HepG2 (cell line): ENCODE measurements at regions not wholly inside any gene's neighbourhood (a gene's known extent, or its start where the extent isn't known, plus 50 kb on each side); places are given as distances from the start of the nearest gene placed in this dataset.

Experiments used
- ATAC-seq: fragments of 200-7000 bp; cut with Tn5 transposase; 3 replicates; pipeline ENCODE4 v1.9.1; 2020; ENCODE audit warnings: mild to moderate bottlenecking, moderate library complexity
- BruUV-seq: library from RNA; stranded (reverse); fragments of 400-500 nt; replicated peaks from 2 replicates; lab custom pipeline; 2021; lab: Mats Ljungman, UMichigan
- CTCF ChIA-PET: fragments of 300-600 bp; formaldehyde crosslinking; extraction: SDS; loops from one replicate; lab custom pipeline; 2021; ENCODE audit warnings: low total read pairs, inconsistent platforms, low intra/inter-chr PET ratio; lab: Yijun Ruan, JAX
- POLR2A ChIA-PET: fragments of 350-600 bp; sonication (Branson Sonifier 250); formaldehyde crosslinking; loops from one replicate; lab custom pipeline; 2020; ENCODE audit warnings: antibody characterized with exemption, inconsistent platforms; lab: Yijun Ruan, JAX
- DNase-seq: peaks from one replicate; pipeline ENCODE4 v3.0.0-alpha.2; 2015; ENCODE audit warnings: low spot score
- FAIRE-seq: peaks from 3 replicates; lab custom pipeline; 2011; peaks lifted over from hg19 to GRCh38; lab: Jason Lieb, UNC
- H2AFZ ChIP-seq: one replicate; pipeline ENCODE4 v1.6.1; 2011; ENCODE audit warnings: low read length, inconsistent platforms
- H3K27ac ChIP-seq: fragments of 300-600 bp; 3 replicates; pipeline ENCODE4 v1.8.0; 2011; ENCODE audit warnings: mixed run types, mild to moderate bottlenecking, mixed read lengths, low read length, inconsistent platforms; ENCODE audit not compliant: insufficient read depth; ENCODE audit errors: extremely low read length
- H3K27me3 ChIP-seq, 2 experiments: fragments of 200-600 bp in 1 of 2; 2 replicates in 1 of 2; 3 replicates in 1 of 2; pipeline versions ENCODE4 v1.6.0 to v1.8.0; 2011; ENCODE audit warnings: low read length in 2 of 2, mild to moderate bottlenecking in 2 of 2, moderate library complexity in 2 of 2, inconsistent platforms in 1 of 2; ENCODE audit not compliant: insufficient read depth in 2 of 2, control insufficient read depth in 1 of 2
- H3K36me3 ChIP-seq, 2 experiments: fragments of 200-600 bp in 1 of 2; replicated peaks in 1 of 2; 2 replicates in 1 of 2; 3 replicates in 1 of 2; pipeline versions ENCODE4 v1.5.1 to v1.8.0; 2011; ENCODE audit warnings: low read length in 2 of 2, inconsistent platforms in 1 of 2; ENCODE audit not compliant: insufficient read depth in 2 of 2, control insufficient read depth in 1 of 2
- H3K4me1 ChIP-seq: 2 replicates; pipeline ENCODE4 v1.5.1; 2012; ENCODE audit warnings: low read length, inconsistent platforms; ENCODE audit not compliant: insufficient read depth
- H3K4me2 ChIP-seq: 2 replicates; pipeline ENCODE4 v1.6.0; 2011; ENCODE audit warnings: low read depth, low read length, inconsistent platforms
- H3K4me3 ChIP-seq, 3 experiments: fragments of 200-600 bp in 1 of 3; sonication (generic), shearing (Covaris generic) in 1 of 3; replicated peaks in 1 of 3; 2 replicates each; pipeline ENCODE4 v1.5.1; 2011 to 2016; ENCODE audit warnings: low read length in 3 of 3, inconsistent platforms in 2 of 3, low read depth in 2 of 3, mild to moderate bottlenecking in 2 of 3, control low read depth in 1 of 3, mixed read lengths in 1 of 3; ENCODE audit not compliant: insufficient read depth in 1 of 3
- H3K79me2 ChIP-seq: one replicate; pipeline ENCODE4 v1.6.1; 2011; ENCODE audit warnings: low read length, inconsistent platforms; ENCODE audit not compliant: insufficient read depth
- H3K9ac ChIP-seq: 2 replicates; pipeline ENCODE4 v1.6.0; 2011; ENCODE audit warnings: mild to moderate bottlenecking, low read depth, low read length, inconsistent platforms; ENCODE audit not compliant: insufficient read depth
- H3K9me3 ChIP-seq: 2 replicates; pipeline ENCODE4 v1.5.1; 2012; ENCODE audit warnings: mild to moderate bottlenecking, low read length
- H4K20me1 ChIP-seq: 2 replicates; pipeline ENCODE4 v1.6.0; 2011; ENCODE audit warnings: inconsistent platforms, mild to moderate bottlenecking, low read length, moderate library complexity; ENCODE audit not compliant: insufficient read depth
- DNMT3B ChIP-seq: conservative IDR thresholded peaks from 2 replicates; pipeline ENCODE4 v1.6.1; 2016; ENCODE audit warnings: missing biosample characterization, control low read depth
- GPBP1L1 ChIP-seq: sonication (generic); formaldehyde crosslinking; IDR thresholded peaks from 2 replicates; pipeline ENCODE4 v1.5.0; 2020; ENCODE audit warnings: mild to moderate bottlenecking, missing genetic modification reagents
- HBP1 ChIP-seq: IDR thresholded peaks from 2 replicates; pipeline ENCODE4 v1.6.1; 2016; ENCODE audit warnings: low read depth, control low read depth
- KAT2B ChIP-seq: fragments of 150-350 bp; IDR thresholded peaks from 2 replicates; pipeline ENCODE4 v1.6.1; 2014; ENCODE audit warnings: low read depth, low read length, borderline replicate concordance
- KDM2A ChIP-seq: sonication (generic); formaldehyde crosslinking; IDR thresholded peaks from 2 replicates; pipeline ENCODE4 v1.4.0; 2020; ENCODE audit warnings: low read depth, missing genetic modification reagents, borderline replicate concordance
- PAX8 ChIP-seq: sonication (generic); formaldehyde crosslinking; IDR thresholded peaks from 2 replicates; pipeline ENCODE4 v1.8.0; 2022; ENCODE audit warnings: mild to moderate bottlenecking, missing genetic modification reagents, borderline replicate concordance
- RARG ChIP-seq: sonication (generic); formaldehyde crosslinking; IDR thresholded peaks from 2 replicates; pipeline ENCODE4 v1.4.0; 2020; ENCODE audit warnings: low read depth, mild to moderate bottlenecking, missing genetic modification reagents
- REXO4 ChIP-seq: sonication (generic); formaldehyde crosslinking; IDR thresholded peaks from 2 replicates; pipeline ENCODE4 v1.8.0; 2022; ENCODE audit warnings: missing genetic modification reagents, mild to moderate bottlenecking, borderline replicate concordance
- RFXAP ChIP-seq: sonication (generic); formaldehyde crosslinking; IDR thresholded peaks from 2 replicates; pipeline ENCODE4 v1.4.0; 2020; ENCODE audit warnings: missing genetic modification reagents, borderline replicate concordance
- SAFB2 ChIP-seq: sonication (generic); formaldehyde crosslinking; IDR thresholded peaks from 2 replicates; pipeline ENCODE4 v1.5.1; 2020; ENCODE audit warnings: missing genetic modification reagents, low read depth, mild to moderate bottlenecking, borderline replicate concordance
- SMARCC2 ChIP-seq: fragments of 450-650 bp; IDR thresholded peaks from 2 replicates; pipeline ENCODE4 v1.6.1; 2017; ENCODE audit warnings: antibody characterized with exemption, mild to moderate bottlenecking
- TAF1 ChIP-seq: sonication (generic); formaldehyde crosslinking; IDR thresholded peaks from 2 replicates; pipeline ENCODE4 v1.4.0; 2020; ENCODE audit warnings: missing genetic modification reagents
- ZNF205 ChIP-seq: IDR thresholded peaks from 2 replicates; pipeline ENCODE4 v1.6.1; 2018; ENCODE audit warnings: missing biosample characterization, missing genetic modification reagents
- ZNF354B ChIP-seq: sonication (generic); formaldehyde crosslinking; IDR thresholded peaks from 2 replicates; pipeline ENCODE4 v1.8.0; 2022; ENCODE audit warnings: mild to moderate bottlenecking, missing genetic modification reagents
- ZNF414 ChIP-seq: sonication (generic); formaldehyde crosslinking; IDR thresholded peaks from 2 replicates; pipeline ENCODE4 v1.5.0; 2020; ENCODE audit warnings: missing genetic modification reagents
- ZNF501 ChIP-seq: sonication (generic); formaldehyde crosslinking; IDR thresholded peaks from 2 replicates; pipeline ENCODE4 v1.5.1; 2020; ENCODE audit warnings: mild to moderate bottlenecking, moderate library complexity, missing genetic modification reagents
- ZNF546 ChIP-seq: sonication (generic); formaldehyde crosslinking; conservative IDR thresholded peaks from 2 replicates; pipeline ENCODE4 v1.8.1; 2023; ENCODE audit warnings: mild to moderate bottlenecking, missing genetic modification reagents
- ZNF781 ChIP-seq: sonication (generic); formaldehyde crosslinking; IDR thresholded peaks from 2 replicates; pipeline ENCODE4 v1.5.1; 2020; ENCODE audit warnings: borderline replicate concordance, mild to moderate bottlenecking, missing genetic modification reagents; ENCODE audit errors: not compliant biosample characterization
- WGBS: methylation state at CpG from one replicate; pipeline ENCODE4 v1.1.6; 2017; ENCODE audit warnings: low lambda C conversion rate; 5-methylcytosine and 5-hydroxymethylcytosine counted together
- in situ Hi-C: cut with HindIII; loops from 2 replicates; pipeline ENCODE4 v1.10.0; 2017; ENCODE audit warnings: low pct_unique_long_range_greater_than_20kb; ENCODE audit not compliant: extremely low pct_ligation_motif_present
- intact Hi-C: fragments of 100-400 bp; cut with micrococcal nuclease; formaldehyde crosslinking; loops from one replicate; pipeline ENCODE4 v1.10.0; 2022; ENCODE audit not compliant: unreplicated experiment

- Histone ChIP-seq H3K4me3 (no peak overlapping the region), H3K9ac (no peak overlapping the region), H2AFZ (no peak overlapping the region), H3K27ac (no peak overlapping the region), H3K4me1 (no peaks in the 10 kb centered on the region), H3K27me3 (no peaks in the 10 kb centered on the region; a peak in 1 of 5 replicates), H3K9me3 (no peaks in the 10 kb centered on the region), H3K79me2 (no peaks in the 10 kb centered on the region), H4K20me1 (no peaks in the 10 kb centered on the region), H3K4me2 (no peak overlapping the region), H3K36me3 (no peaks in the 10 kb centered on the region)
- intact Hi-C loops (no loop called here), in situ Hi-C loops (no loop called here)
- TF ChIP-seq DNMT3B (CRISPR knock-in tag) (no peak), ZNF414 (no peak), ZNF546 (CRISPR knock-in tag) (no peak), HBP1 (CRISPR knock-in tag) (no peak), ZNF354B (no peak), ZNF205 (CRISPR knock-in tag) (no peak), ZNF781 (CRISPR knock-in tag) (no peak), RARG (CRISPR knock-in tag) (no peak), SMARCC2 (no peak), RFXAP (CRISPR knock-in tag) (no peak), TAF1 (no peak), KAT2B (no peak), ZNF501 (CRISPR knock-in tag) (no peak), SAFB2 (CRISPR knock-in tag) (no peak), KDM2A (CRISPR knock-in tag) (no peak), GPBP1L1 (CRISPR knock-in tag) (no peak), REXO4 (CRISPR knock-in tag) (no peak), PAX8 (CRISPR knock-in tag) (no peak)
- POLR2A ChIA-PET, result no interaction called here
- CTCF ChIA-PET, result no interaction called here
- no peak for ATAC-seq
- no peak for FAIRE-seq
- WGBS, result 53% methylated on average over 6 of the region's 6 CpGs
- BruUV-seq, result no TSS peak
- no peak for DNase-seq
These were observed 262.7 kb downstream of the DHX15 start for GRCh38 chr4:24321616-24322015.
